ENCODE measurements at regions not wholly inside any gene's neighbourhood (a gene's known extent, or its start where the extent isn't known, plus 50 kb on each side); places are given as distances from the start of the nearest gene placed in this dataset.
"Not testable (repeated sequence)": the region's sequence is repeated elsewhere in the genome, so short reads cannot be mapped to it uniquely, and the experiment has no call there.

GRCh38 chr1:48082271-48082962 lies 85.2 kb upstream of the TRABD2B start:
- no peak for DNase-seq

- no peak for DNase-seq
Measured at GRCh38 chr1:48080331-48081255, 83.4 kb upstream of the TRABD2B start.

- no peak for DNase-seq
Measured at GRCh38 chr1:48079096-48079495, 81.9 kb upstream of the TRABD2B start.

- no peak for DNase-seq
Measured at GRCh38 chr1:48077795-48078222, 80.6 kb upstream of the TRABD2B start.

- no peak for DNase-seq
Measured at GRCh38 chr1:48076017-48076416, 78.8 kb upstream of the TRABD2B start.

GRCh38 chr1:48073798-48074530 lies 76.8 kb upstream of the TRABD2B start:
- no peak for DNase-seq

GRCh38 chr1:48071513-48071912 lies 74.3 kb upstream of the TRABD2B start:
- DNase-seq = no peak

GRCh38 chr1:48070396-48070750 lies 73.2 kb upstream of the TRABD2B start:
- DNase-seq = no peak

GRCh38 chr1:48069662-48070395 lies 72.6 kb upstream of the TRABD2B start:
- DNase-seq = no peak

GRCh38 chr1:48068206-48068605 lies 71.0 kb upstream of the TRABD2B start:
- no peak for DNase-seq

GRCh38 chr1:48066936-48067335 lies 69.8 kb upstream of the TRABD2B start:
- DNase-seq = no peak

GRCh38 chr1:48064693-48065092 lies 67.5 kb upstream of the TRABD2B start:
- DNase-seq = not testable (repeated sequence)

GRCh38 chr1:48062353-48062752 lies 65.2 kb upstream of the TRABD2B start:
- DNase-seq = no peak

GRCh38 chr1:48061162-48062136 lies 64.3 kb upstream of the TRABD2B start:
- no peak for DNase-seq

- DNase-seq = no peak
Measured at GRCh38 chr1:48059289-48059688, 62.1 kb upstream of the TRABD2B start.

GRCh38 chr1:48058135-48059025 lies 61.2 kb upstream of the TRABD2B start:
- no peak for DNase-seq

GRCh38 chr1:48057249-48057648 lies 60.1 kb upstream of the TRABD2B start:
- DNase-seq = no peak

GRCh38 chr1:48055876-48056764 lies 58.9 kb upstream of the TRABD2B start:
- DNase-seq = no peak

- no peak for DNase-seq
Measured at GRCh38 chr1:48054232-48054631, 57.0 kb upstream of the TRABD2B start.
